DMS53 treated with DMSO at 0.1 percent for 48 hours (cell line): ENCODE measurements at regions not wholly inside any gene's neighbourhood (a gene's known extent, or its start where the extent isn't known, plus 50 kb on each side); places are given as distances from the start of the nearest gene placed in this dataset.
"Not testable (repeated sequence)": the region's sequence is repeated elsewhere in the genome, so short reads cannot be mapped to it uniquely, and the experiment has no call there.

Experiments
- DNase-seq: peaks from one replicate; lab custom pipeline; 2025; ENCODE audit not compliant: unreplicated experiment; lab: John Stamatoyannopoulos, UW

DNA sequence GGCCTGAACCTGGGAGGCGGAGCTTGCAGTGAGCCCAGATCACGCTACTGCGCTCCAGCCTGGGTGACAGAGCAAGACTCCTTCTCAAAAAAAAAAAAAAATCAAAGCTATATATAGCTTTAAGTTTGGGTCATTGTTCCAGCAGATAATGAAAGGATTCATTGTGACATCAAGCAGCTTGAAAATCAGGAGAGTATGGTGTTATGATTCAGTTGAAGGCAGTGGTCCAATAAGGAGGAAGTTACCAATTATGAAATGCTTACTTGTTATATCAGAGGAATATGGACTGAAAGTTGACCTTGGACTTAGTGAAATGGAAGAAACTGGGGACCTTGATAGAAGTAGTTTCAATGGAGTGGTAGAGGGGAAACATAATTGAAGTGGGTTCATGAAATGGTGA lies 140.4 kb upstream of the MAD2L1 start:
- DNase-seq: no peak

DNA sequence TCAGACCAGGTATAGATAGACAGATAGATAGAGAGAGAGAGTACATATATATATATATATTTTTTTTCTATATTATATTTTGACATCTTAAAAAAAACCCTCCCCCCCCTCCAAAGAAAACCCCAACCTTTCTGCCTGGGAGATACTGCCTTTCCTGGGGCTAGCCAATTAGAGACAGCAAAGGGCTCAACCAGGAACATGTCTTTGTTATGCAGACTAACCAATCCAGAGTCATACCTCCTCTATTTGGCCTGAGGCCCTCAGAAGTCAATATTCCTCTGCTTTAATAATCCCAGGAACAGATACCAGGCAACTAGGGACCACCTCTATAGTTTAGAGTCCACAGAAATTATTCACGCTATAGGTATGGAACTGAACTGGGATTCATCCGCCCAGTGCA lies 135.6 kb upstream of the MAD2L1 start:
- no peak for DNase-seq

DNA sequence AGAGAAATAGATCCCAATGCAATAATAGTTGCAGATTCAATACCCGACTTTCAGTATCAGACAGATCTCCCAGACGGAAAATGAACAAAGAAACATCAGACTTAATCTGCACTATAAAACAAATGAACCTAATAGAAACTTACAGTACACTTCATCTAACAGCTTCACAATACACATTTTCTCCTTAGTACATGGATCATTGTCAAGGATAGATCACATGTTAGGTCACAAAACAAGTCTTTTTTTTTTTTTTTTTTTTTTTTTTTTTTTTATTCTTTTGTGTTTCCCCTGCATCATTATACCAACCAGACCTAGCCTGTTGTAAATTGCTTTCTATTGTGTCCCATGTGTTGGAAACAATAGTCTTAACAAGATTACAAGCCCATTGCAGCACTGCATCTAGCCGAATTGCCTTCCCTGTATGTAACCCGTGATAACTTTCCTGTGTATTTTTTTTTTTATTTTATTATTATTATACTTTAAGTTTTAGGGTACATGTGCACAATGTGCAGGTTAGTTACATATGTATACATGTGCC lies 134.0 kb upstream of the MAD2L1 start:
- not testable (repeated sequence) for DNase-seq

DNA sequence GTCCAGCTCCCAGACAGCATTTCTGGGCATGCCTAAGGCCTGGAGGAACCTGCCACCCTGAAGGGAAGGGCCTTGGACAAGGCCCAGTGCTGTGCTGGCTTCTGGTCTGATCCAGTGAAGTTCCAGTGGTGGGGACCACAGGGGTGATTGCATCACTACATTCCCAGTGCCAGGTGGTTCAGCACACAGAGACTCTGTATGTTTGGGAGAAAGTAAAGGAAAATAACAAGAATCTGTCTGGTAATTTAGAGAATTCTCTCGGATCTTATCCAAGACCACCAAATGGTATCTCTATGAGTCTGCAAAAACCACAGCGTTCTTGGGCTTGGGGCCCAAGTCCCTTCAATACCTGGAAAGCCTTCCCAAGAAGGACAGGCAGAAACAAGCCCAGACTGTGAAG lies 131.8 kb upstream of the MAD2L1 start:
- no peak for DNase-seq

DNA sequence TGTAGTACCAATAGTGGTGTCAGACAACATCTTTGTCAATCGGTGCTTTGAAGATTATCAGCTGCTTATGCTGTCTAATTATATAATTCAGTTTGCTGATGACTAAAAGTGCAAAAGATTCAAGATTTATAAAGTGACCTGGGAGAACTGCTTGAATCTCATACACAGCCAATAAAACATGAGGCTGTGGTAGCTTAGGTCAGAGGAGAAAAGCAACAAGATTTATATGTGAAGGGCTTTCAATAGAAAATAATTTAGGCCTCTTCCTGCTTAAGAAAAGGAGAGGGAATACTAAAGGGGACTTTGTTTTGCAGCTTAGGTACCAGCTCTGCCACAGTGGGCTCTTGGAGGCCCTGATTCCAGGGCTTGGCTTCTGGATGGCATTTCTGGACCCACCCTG lies 111.0 kb upstream of the MAD2L1 start:
- no peak for DNase-seq

DNA sequence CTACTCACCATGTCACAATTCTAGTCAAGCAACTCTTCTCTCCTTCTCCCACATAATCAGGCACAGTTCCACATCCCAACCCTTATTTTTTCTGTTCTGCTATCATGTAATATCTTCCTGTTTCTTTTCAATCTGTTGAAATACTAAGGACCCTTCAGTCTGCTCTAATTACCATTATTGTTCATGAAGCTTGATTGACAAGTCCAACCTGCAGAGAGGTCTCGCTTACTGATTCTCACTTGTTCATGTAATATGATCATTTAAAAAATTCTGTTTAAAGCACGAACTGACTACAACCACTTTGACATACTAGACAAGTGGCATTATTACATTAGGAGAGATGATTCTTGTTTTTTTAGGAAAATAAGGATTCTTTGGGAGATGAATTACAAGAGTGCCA lies 108.6 kb upstream of the MAD2L1 start:
- DNase-seq: no peak

DNA sequence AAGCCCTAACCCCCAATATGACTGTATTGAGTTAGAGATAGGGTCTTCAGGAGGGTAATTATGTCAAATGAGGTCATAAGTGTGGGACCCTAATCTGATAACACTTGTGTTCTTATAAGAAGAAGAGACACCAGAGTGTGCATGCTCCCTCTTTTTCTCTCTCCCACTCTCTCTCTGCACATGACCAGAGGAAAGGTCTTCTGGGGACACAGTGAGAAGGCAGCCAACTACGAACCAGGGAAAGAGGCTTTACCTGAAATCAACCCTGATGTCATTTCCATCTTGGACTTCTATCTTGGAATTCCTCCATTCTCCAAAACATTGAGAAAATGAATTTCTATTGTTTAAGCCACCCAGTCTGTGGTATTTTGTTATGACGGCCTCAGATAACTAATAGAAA lies 97.2 kb upstream of the MAD2L1 start:
- DNase-seq: no peak

DNA sequence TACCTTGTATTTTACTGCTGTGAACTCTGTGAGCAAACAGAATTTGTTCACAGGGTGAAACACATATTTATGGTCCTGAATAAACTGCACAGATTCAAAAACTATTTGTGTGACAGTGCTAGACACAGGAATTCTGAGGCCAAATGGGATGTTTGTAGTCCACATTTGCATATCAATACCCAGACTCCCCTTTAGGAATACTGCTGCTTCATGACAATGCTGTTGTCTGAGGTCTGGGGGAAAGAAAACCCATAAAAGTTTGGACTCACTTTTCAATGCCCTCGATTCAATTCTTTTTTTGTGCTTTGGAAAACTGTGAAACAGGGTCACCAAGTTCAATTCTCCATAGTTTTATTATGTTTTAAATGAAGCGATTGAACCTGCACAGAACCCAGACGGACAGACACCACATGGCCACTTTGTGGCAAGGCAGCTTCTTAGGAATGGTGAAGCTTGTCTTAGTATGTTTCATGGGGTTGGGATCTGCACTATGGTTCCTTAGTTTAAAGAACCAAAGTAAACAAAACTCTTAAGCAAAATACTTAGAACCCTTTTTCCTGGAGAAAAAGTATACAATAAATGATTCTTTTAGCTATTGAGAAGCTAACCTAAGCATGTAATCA lies 92.3 kb upstream of the MAD2L1 start:
- DNase-seq: no peak

DNA sequence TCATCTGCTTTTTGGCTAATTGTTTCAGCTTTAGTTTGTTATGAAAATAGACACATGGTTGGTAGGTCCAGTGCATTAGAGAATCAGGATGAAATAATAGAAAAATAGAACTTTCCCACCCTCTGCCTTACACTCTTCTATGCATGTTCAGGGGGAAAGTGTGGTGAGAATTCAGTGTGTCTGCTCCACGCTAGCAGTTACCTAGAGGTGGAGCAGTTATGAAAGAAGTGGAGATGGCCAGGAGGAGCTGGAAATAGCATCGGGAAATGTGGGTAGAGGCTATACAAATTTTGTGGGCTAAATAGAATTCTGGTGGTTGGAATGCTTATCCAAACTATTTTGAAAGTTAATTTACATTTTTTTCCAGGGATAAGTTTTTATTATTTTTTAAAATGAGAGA lies 91.4 kb upstream of the MAD2L1 start:
- DNase-seq: no peak

DNA sequence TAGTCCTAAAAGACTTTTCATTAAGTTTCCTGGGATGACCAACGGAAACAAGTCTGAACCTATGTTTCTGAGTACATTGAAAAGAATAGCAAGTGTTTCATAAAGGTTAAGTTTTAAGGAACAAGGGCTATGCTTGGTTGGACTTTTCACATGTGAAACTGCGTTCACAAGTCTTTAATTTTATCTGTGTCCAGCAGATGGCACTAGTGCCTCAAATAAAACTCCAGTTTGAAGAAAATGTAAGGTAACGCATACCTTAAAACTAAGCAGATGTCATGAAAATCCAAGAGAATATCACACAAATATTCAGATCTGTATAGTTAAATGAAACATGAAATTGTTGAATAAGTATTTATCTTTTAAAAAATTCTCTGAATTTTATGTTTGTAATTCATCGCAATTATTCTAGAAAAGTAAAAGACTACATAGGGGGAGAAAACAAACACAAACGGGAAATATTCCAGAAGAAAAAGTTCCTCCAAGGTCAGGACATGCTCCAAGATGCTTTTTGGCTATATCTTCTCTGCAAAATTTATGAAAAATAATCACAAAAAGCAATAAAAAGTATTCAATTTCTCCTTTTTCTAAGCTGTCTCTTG lies 89.6 kb upstream of the MAD2L1 start:
- peak; percentile 15 for DNase-seq

DNA sequence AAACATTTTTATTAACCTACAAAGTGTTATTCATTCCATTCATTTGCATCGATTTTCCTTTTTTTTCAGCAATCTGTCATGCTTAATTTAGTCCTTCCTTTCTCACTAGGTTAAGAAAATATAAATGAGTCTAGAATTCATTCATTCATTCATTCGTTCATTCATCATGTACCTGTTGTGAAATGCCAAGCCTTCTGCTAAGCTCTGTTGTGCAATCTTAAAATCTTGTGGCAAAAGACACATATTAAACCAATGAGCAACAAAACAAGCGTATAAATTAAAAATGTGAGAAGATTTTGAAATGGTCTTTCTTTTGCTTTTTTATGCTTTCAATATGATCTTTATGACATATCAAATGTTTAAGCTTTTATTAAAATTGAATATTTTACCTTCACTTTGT lies 88.6 kb upstream of the MAD2L1 start:
- DNase-seq: no peak

DNA sequence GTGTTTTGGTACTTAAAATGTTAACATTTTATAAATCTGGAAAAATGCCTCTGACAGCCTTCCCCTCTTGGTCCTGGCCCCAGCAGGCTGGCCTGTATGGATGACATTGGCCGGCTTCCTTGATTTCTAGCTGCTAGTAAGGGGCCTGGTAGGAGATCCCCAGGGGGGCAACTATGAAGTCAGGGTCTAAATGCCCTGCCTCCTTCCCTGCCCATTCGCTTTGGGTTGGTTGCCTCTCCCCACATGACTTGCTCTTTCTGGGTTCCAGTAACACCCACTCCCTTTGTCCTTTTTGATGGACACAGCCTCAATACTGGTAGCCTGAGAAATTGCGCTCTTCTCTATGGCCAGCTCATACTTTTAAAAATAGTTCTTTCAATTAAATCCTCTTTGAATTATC lies 78.0 kb upstream of the MAD2L1 start:
- no peak for DNase-seq

DNA sequence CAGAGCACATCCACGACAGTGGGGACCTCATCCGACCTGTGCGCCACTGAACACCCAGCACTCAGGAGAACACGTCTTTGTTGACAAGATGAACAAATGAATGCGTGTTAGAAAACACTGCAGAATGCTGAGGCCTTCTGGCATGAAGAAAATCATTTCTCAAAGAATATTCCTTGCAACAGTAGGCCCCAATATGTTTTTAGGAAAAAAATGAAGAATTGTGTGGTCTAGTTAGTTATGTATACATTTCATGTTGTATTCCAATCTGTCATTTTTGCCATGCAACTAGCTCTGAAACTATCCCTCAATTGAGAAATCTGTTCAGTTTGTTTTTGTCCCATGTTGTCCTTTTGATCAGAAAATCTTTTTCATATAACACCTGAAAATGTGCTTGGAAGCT lies 77.4 kb upstream of the MAD2L1 start:
- DNase-seq: no peak

DNA sequence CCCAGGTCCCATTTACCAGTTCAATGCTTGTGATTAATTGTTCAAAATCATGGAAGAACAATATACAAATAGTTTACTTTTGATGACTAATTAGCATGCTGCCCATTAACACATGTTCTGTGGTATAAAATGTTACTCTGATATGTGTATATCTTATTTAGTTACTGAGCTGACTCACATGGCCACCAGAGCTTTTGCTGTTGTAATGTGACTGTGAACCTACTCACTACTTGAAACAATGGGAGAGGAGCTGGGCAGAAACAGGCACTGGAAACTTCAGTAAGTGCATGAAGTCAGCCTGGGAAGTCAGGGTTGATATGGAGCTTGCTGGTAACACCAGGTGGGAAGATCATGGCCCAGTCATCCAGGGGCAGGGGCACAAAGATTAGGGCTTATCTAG lies 72.7 kb upstream of the MAD2L1 start:
- DNase-seq: no peak

DNA sequence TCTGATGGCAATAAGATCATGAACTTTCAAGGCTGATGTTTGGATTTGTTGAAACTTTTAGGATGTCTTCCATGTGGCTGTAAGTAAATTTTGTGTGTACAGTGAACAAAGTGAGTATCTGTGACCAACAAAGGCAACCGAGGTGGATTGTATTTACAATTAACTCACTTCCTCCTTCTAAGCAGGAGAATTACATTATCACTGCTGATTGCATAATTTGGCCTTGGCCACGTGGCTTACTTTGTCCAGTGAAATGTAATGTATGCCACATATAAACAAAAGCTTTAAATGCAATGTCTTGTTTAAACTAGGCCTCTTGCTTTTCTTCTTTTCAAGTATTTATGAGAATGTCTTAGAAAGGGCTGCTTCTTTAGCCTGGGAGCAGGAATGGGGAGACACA lies 66.3 kb upstream of the MAD2L1 start:
- no peak for DNase-seq

DNA sequence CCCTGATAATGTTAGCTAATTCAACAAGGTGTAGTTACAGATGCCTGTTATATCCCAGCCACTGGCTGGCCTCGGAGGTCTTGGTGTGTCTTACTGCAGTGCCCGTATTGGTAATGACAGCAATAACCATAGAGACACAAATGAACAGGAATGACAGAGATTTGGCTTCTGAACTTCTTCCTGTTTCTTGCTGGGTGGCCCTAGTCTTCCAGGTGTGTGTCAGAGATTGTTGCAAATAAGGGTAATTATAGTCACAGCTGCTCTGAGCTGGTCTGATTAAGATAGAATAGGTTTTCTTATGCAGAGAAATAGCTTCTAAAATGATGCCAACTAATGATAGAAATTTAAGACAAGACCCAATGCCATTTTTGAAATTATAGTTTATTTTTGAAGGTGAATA lies 64.1 kb upstream of the MAD2L1 start:
- DNase-seq: no peak
